Natural killer cell (primary cell): ENCODE measurements at regions not wholly inside any gene's neighbourhood (a gene's known extent, or its start where the extent isn't known, plus 50 kb on each side); places are given as distances from the start of the nearest gene placed in this dataset.

ENCODE experiments used
- ATAC-seq, 3 donors: fragments of 150-1000 bp in 2 of 3; fragments of 200-7000 bp in 1 of 3; cut with Tn5 transposase; 1 replicate in 1 of 3; 2 replicates in 2 of 3; pipeline ENCODE4 v1.10.0; 2021; ENCODE audit warnings: mild to moderate bottlenecking in 2 of 3, moderate library complexity in 2 of 3
- DNase-seq, 2 donors: peaks; one replicate each; pipeline versions ENCODE4 v3.0.0 to v3.0.0-alpha.2; 2013 to 2021; ENCODE audit warnings: mixed read lengths in 1 of 2
- H3K27ac ChIP-seq: one replicate; pipeline ENCODE4 v1.5.1; 2013; ENCODE audit warnings: mild to moderate bottlenecking, low read length
- H3K27me3 ChIP-seq: one replicate; pipeline ENCODE4 v1.6.1; 2013; ENCODE audit warnings: low read length; ENCODE audit not compliant: control insufficient read depth, insufficient read depth
- H3K36me3 ChIP-seq: one replicate; pipeline ENCODE4 v1.6.1; 2013; ENCODE audit warnings: low read length; ENCODE audit not compliant: control insufficient read depth, insufficient read depth
- H3K4me1 ChIP-seq: one replicate; pipeline ENCODE4 v1.6.1; 2013; ENCODE audit warnings: low read length; ENCODE audit not compliant: control insufficient read depth, insufficient read depth
- H3K4me3 ChIP-seq: one replicate; pipeline ENCODE4 v1.5.1; 2013; ENCODE audit warnings: low read length
- H3K9me3 ChIP-seq: one replicate; pipeline ENCODE4 v1.6.1; 2013; ENCODE audit warnings: low read length; ENCODE audit not compliant: control insufficient read depth, insufficient read depth
- H3K27ac Mint-ChIP-seq, 2 donors: one replicate each; pipeline ENCODE4 v1.8.0; 2022; ENCODE audit warnings: mild to moderate bottlenecking in 2 of 2, mixed read lengths in 2 of 2, moderate library complexity in 1 of 2
- H3K27me3 Mint-ChIP-seq, 2 donors: one replicate each; pipeline ENCODE4 v1.8.0; 2022; ENCODE audit warnings: low read depth in 2 of 2, mixed read lengths in 2 of 2
- H3K36me3 Mint-ChIP-seq: one replicate; pipeline ENCODE4 v1.8.0; 2022; ENCODE audit warnings: mixed read lengths
- H3K4me1 Mint-ChIP-seq, 2 donors: one replicate each; pipeline ENCODE4 v1.8.0; 2022; ENCODE audit warnings: mixed read lengths in 2 of 2
- H3K4me3 Mint-ChIP-seq: one replicate; pipeline ENCODE4 v1.8.0; 2022; ENCODE audit warnings: mild to moderate bottlenecking, moderate library complexity, mixed read lengths
- H3K9me3 Mint-ChIP-seq, 2 donors: one replicate each; pipeline ENCODE4 v1.8.0; 2022; ENCODE audit warnings: mixed read lengths in 2 of 2
- CTCF ChIP-seq: fragments of 200-600 bp; IDR thresholded peaks from one replicate; pipeline ENCODE4 v1.8.0; 2022; ENCODE audit warnings: antibody characterized with exemption
- WGBS: methylation state at CpG from one replicate; pipeline ENCODE4 v1.1.7; 2013; ENCODE audit warnings: missing lambda C conversion rate; ENCODE audit not compliant: insufficient coverage; 5-methylcytosine and 5-hydroxymethylcytosine counted together
- intact Hi-C: fragments of 100-400 bp; cut with micrococcal nuclease; formaldehyde crosslinking; loops from one replicate; pipeline ENCODE4 v1.14.2; 2022

GRCh38 chr18:75524181-75524580 is 96.7 kb upstream of the SMIM21 start:
- no peaks in the 10 kb centered on the region for H3K4me1 ChIP-seq
- H3K4me3 ChIP-seq: no peak overlapping the region
- H3K36me3 ChIP-seq: no peaks in the 10 kb centered on the region
- Mint-ChIP-seq H3K36me3 (no peaks in the 10 kb centered on the region), H3K9me3 (no peaks in the 10 kb centered on the region), H3K4me3 (no peak overlapping the region), H3K4me1 (no peaks in the 10 kb centered on the region), H3K27me3 (peaks cover 4 to 33% of the 10 kb centered on the region in 2 donors), H3K27ac (no peak overlapping the region)
- H3K9me3 ChIP-seq: no peaks in the 10 kb centered on the region
- intact Hi-C loops: no loop called here
- H3K27me3 ChIP-seq: no peaks in the 10 kb centered on the region
- 86% methylated on average over 8 of the region's 8 CpGs for WGBS
- no peak overlapping the region for H3K27ac ChIP-seq
- TF ChIP-seq CTCF: no peak
- no peak for DNase-seq
- no peak for ATAC-seq

- Histone ChIP-seq H3K27me3 (no peaks in the 10 kb centered on the region), H3K36me3 (no peaks in the 10 kb centered on the region), H3K4me1 (no peaks in the 10 kb centered on the region), H3K4me3 (no peak overlapping the region), H3K27ac (no peak overlapping the region), H3K9me3 (no peaks in the 10 kb centered on the region)
- peaks cover 0 to 14% of the 10 kb centered on the region in 2 donors for H3K27me3 Mint-ChIP-seq
- no peaks in the 10 kb centered on the region for H3K4me1 Mint-ChIP-seq
- no peak for TF ChIP-seq CTCF
- intact Hi-C loops: no loop called here
- H3K9me3 Mint-ChIP-seq: no peaks in the 10 kb centered on the region
- DNase-seq (no peak), ATAC-seq (no peak)
- WGBS: 86% methylated on average over 12 of the region's 12 CpGs
- no peaks in the 10 kb centered on the region for H3K36me3 Mint-ChIP-seq
- H3K4me3 Mint-ChIP-seq: no peak overlapping the region
- H3K27ac Mint-ChIP-seq: no peak overlapping the region
Measured at GRCh38 chr18:75521816-75522215, 94.3 kb upstream of the SMIM21 start.

GRCh38 chr18:75518007-75518406 is 90.5 kb upstream of the SMIM21 start:
- no peak for TF ChIP-seq CTCF
- intact Hi-C loops: no loop called here
- no peak for ATAC-seq

GRCh38 chr18:75517286-75517685 is 89.8 kb upstream of the SMIM21 start:
- WGBS: 90% methylated on average over 3 of the region's 3 CpGs
- no peaks in the 10 kb centered on the region for H3K9me3 Mint-ChIP-seq
- no peaks in the 10 kb centered on the region for H3K27me3 ChIP-seq
- H3K27me3 Mint-ChIP-seq: peaks cover 5 to 6% of the 10 kb centered on the region in 2 donors
- H3K9me3 ChIP-seq: peaks cover 3% of the 10 kb centered on the region
- H3K4me3 Mint-ChIP-seq: no peak overlapping the region
- no peak overlapping the region for H3K27ac Mint-ChIP-seq
- ATAC-seq (no peak), DNase-seq (no peak)
- H3K36me3 ChIP-seq: no peaks in the 10 kb centered on the region
- no peaks in the 10 kb centered on the region for H3K36me3 Mint-ChIP-seq
- no peak for TF ChIP-seq CTCF
- H3K4me3 ChIP-seq: no peak overlapping the region
- H3K4me1 ChIP-seq: no peaks in the 10 kb centered on the region
- H3K27ac ChIP-seq: no peak overlapping the region
- intact Hi-C loops: no loop called here
- no peaks in the 10 kb centered on the region for H3K4me1 Mint-ChIP-seq

More at GRCh38 chr18:75518007-75518406, 90.5 kb upstream of the SMIM21 start:
- Mint-ChIP-seq H3K27me3 (peaks cover 5 to 7% of the 10 kb centered on the region in 2 donors), H3K27ac (no peak overlapping the region), H3K4me3 (no peak overlapping the region), H3K36me3 (no peaks in the 10 kb centered on the region), H3K9me3 (no peaks in the 10 kb centered on the region), H3K4me1 (no peaks in the 10 kb centered on the region)
- Histone ChIP-seq H3K4me1 (no peaks in the 10 kb centered on the region), H3K4me3 (no peak overlapping the region), H3K27ac (no peak overlapping the region), H3K36me3 (no peaks in the 10 kb centered on the region), H3K9me3 (peaks cover 3% of the 10 kb centered on the region), H3K27me3 (no peaks in the 10 kb centered on the region)
- DNase-seq: no peak
- WGBS: 90% methylated on average over 3 of the region's 3 CpGs
